Natural killer cell treated with Interleukin-12 subunit alpha and Interleukin-12 subunit beta and Interleukin-15 and Interleukin-18, amount 100 ng/mL, for 72 hours (primary cell): ENCODE measurements at regions not wholly inside any gene's neighbourhood (a gene's known extent, or its start where the extent isn't known, plus 50 kb on each side); places are given as distances from the start of the nearest gene placed in this dataset.

ENCODE experiments used
- ATAC-seq, 2 donors: fragments of 150-1000 bp; cut with Tn5 transposase in 1 of 2; sonication (Bioruptor Pico), chemical (Tn5 transposase) in 1 of 2; 2 replicates each; pipeline ENCODE4 v1.10.0; 2021
- DNase-seq: peaks from one replicate; pipeline ENCODE4 v3.0.0; 2022; ENCODE audit warnings: low spot score
- H3K27ac Mint-ChIP-seq, 2 donors: 1 replicate in 1 of 2; 2 replicates in 1 of 2; pipeline ENCODE4 v1.8.0; 2022; ENCODE audit warnings: mixed read lengths in 2 of 2, mild to moderate bottlenecking in 1 of 2, moderate library complexity in 1 of 2
- H3K27me3 Mint-ChIP-seq, 2 donors: 1 replicate in 1 of 2; 2 replicates in 1 of 2; pipeline ENCODE4 v1.8.0; 2022; ENCODE audit warnings: mixed read lengths in 2 of 2
- H3K36me3 Mint-ChIP-seq: one replicate; pipeline ENCODE4 v1.8.0; 2022; ENCODE audit warnings: mixed read lengths
- H3K4me1 Mint-ChIP-seq, 2 donors: 1 replicate in 1 of 2; 2 replicates in 1 of 2; pipeline ENCODE4 v1.8.0; 2022; ENCODE audit warnings: low read depth in 2 of 2, mixed read lengths in 2 of 2, mild to moderate bottlenecking in 1 of 2
- H3K4me3 Mint-ChIP-seq: one replicate; pipeline ENCODE4 v1.8.0; 2022; ENCODE audit warnings: mixed read lengths
- H3K9me3 Mint-ChIP-seq: 2 replicates; pipeline ENCODE4 v1.8.0; 2022; ENCODE audit warnings: mixed read lengths

DNA sequence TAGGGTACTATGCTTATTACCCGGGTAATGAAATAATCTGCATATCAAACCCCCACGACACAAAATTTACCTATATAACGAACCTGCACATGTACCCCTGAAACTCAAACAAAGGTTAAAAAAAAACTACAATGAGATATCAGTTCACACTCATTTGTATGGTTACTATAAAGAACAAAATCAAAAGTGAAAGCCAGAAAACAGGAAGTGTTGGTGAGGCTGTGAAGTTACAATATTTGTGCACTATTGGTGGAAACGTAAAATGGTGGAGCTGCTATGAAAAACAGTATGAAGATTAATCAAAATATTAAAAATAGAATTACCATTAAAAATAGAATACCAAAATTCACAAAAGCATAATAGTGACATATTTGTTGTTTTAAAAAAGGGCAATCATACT, 128.9 kb downstream of the ZIC1 start:
- ATAC-seq (no peak), DNase-seq (no peak)
- H3K27ac Mint-ChIP-seq: no peak overlapping the region
- no peaks in the 10 kb centered on the region for H3K27me3 Mint-ChIP-seq
- peaks cover 4% of the 10 kb centered on the region for H3K36me3 Mint-ChIP-seq
- no peak overlapping the region for H3K4me3 Mint-ChIP-seq
- no peaks in the 10 kb centered on the region for H3K4me1 Mint-ChIP-seq
- peaks cover 35% of the 10 kb centered on the region for H3K9me3 Mint-ChIP-seq

DNA sequence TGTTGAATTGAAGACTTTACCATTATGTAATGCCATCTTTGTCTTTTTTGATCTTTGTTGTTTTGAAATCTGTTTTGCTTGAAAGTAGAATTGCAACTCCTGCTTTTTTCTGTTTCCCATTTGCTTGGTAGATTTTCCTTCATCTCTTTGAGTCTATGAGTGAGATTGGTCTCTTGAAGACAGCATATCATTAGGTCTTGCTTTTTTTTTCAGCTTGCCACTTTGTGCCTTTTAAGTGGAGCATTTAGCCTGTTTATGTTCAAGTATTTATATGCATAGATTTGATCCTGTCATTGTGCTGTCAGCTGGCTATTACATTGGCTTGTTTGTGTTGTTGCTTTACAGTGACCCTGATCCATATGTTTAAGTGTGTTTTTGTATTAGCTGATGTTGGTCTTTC, 131.8 kb downstream of the ZIC1 start:
- Mint-ChIP-seq H3K36me3 (peaks cover 4% of the 10 kb centered on the region), H3K27me3 (no peaks in the 10 kb centered on the region), H3K4me1 (no peaks in the 10 kb centered on the region), H3K9me3 (peaks cover 25% of the 10 kb centered on the region), H3K27ac (no peak overlapping the region), H3K4me3 (no peak overlapping the region)
- no peak for DNase-seq
- ATAC-seq: no peak

DNA sequence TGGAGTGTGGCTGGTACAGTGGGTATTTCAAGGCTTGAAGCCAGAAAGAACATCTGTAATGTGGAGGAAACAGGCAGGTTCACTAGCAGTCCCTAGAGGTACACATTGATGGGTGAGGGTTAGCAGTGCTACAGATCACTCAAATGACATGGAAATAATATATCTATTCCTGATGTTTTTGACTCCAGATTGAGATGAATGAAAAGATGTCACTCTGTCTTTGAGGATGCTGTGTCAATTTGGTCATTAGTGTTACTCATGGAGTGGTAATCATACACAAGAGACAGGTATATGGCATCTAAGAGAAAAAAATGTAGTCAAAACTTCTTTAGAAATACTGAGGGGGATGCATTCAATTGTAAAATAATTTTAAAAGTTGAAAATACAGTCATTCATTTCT, 135.1 kb downstream of the ZIC1 start:
- Mint-ChIP-seq H3K9me3 (peaks cover 20% of the 10 kb centered on the region), H3K27me3 (no peaks in the 10 kb centered on the region), H3K4me3 (no peak overlapping the region), H3K4me1 (no peaks in the 10 kb centered on the region), H3K36me3 (peaks cover 4% of the 10 kb centered on the region), H3K27ac (no peak overlapping the region)
- DNase-seq (no peak), ATAC-seq (no peak)

DNA sequence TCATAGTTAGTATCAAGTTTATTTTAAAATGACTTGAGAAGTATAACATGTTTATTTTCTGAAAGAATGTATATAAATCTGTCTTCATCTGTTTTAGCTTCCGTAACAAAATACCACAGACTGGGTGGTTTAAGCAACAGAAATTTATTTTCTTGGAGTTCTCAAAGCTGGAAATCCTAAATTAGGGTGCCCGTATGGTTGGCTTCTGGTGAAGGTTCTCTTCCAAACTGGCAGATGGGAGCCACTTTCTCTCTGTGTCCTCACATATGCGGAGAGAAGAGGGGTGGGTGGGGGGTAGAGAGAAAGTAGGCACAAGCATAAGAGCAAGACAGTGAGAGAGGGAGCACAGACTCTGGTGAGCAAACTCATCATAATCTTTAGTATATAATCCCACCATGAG, 142.3 kb downstream of the ZIC1 start:
- H3K4me1 Mint-ChIP-seq: no peaks in the 10 kb centered on the region
- H3K9me3 Mint-ChIP-seq: peaks cover 14% of the 10 kb centered on the region
- H3K27me3 Mint-ChIP-seq: no peaks in the 10 kb centered on the region
- no peak overlapping the region for H3K27ac Mint-ChIP-seq
- H3K4me3 Mint-ChIP-seq: no peak overlapping the region
- no peaks in the 10 kb centered on the region for H3K36me3 Mint-ChIP-seq
- DNase-seq (no peak), ATAC-seq (no peak)

DNA sequence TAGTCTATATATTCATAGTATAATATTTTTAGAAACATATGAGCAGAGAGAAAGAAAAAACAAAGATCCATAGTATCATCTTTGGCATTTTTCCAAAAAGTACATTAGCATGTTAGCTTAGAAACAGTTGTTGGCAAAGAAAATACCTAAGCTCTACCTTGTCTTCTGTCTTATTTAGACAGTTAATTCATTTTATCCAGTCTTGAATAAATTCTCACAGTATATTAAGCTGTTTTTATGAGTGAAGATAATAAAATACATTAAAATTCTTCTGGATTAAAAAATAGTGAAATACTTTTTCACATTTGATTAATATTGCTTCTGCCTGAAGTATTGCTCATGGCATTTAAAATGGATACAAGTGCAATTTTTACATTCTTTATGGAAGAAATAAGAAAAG, 145.2 kb downstream of the ZIC1 start:
- Mint-ChIP-seq H3K9me3 (peaks cover 13% of the 10 kb centered on the region), H3K4me3 (no peak overlapping the region), H3K27ac (no peak overlapping the region), H3K36me3 (no peaks in the 10 kb centered on the region), H3K27me3 (no peaks in the 10 kb centered on the region), H3K4me1 (no peaks in the 10 kb centered on the region)
- DNase-seq: no peak
- no peak for ATAC-seq

DNA sequence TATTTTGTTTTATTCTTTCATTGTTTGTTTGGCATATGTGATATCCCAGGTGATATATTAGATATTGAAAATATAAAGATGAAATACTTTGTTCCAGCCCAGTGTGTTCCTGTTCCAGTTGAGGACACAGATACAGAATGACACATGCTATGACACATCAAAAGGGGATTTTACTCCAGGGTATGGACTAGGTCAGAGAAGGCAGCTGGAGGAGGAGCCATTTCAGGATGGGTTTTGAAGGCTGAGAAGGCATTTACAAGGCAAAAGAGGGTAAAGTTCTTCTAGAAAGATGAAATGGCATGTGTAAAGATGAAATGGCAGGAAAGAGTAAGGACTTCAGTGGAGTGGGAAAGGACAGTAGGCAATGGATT, 163.8 kb downstream of the ZIC1 start:
- DNase-seq (no peak), ATAC-seq (no peak)
- Mint-ChIP-seq H3K27me3 (no peaks in the 10 kb centered on the region), H3K4me3 (no peak overlapping the region), H3K9me3 (peaks cover 8% of the 10 kb centered on the region), H3K36me3 (no peaks in the 10 kb centered on the region), H3K27ac (no peak overlapping the region), H3K4me1 (no peaks in the 10 kb centered on the region)

DNA sequence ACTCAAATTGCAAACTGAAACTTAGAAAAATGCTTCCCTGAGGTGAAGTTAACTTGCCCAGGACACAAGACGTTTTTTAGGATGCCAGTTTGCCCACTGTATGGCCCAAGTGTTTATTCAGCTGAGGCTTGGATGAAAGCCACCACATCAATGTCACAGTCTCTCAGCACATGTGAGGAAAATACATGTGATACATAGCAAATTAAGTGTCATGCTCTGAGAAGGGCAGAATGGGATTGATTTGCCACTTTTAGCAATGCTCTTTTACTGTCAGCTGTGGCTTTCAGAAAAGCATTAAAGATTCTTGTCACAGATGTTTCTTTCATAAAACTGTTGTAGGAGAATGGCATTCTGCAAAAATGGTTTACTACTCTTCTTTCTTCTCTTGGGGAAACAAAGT, 165.5 kb downstream of the ZIC1 start:
- H3K36me3 Mint-ChIP-seq: no peaks in the 10 kb centered on the region
- no peaks in the 10 kb centered on the region for H3K4me1 Mint-ChIP-seq
- peaks cover 8% of the 10 kb centered on the region for H3K9me3 Mint-ChIP-seq
- DNase-seq: no peak
- no peak for ATAC-seq
- H3K4me3 Mint-ChIP-seq: no peak overlapping the region
- H3K27ac Mint-ChIP-seq: no peak overlapping the region
- H3K27me3 Mint-ChIP-seq: no peaks in the 10 kb centered on the region

DNA sequence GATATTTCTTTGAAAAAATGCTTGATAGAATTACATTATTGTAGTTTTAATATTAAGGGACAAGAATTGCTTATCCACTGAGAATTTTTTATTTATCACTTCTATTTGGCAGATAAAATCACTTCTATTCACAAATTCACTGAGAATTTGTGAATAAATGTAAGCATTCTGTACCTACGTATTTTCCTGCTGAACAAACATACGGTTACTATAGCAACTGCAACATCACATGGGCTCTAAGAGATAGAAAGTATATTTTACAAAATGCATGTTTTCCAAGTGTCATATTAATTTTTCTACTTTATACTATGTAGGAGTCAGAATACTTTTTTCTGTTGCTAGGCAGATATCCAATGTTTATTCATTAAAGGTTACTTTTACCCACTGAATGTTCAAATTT, 166.2 kb downstream of the ZIC1 start:
- H3K27me3 Mint-ChIP-seq: no peaks in the 10 kb centered on the region
- no peaks in the 10 kb centered on the region for H3K36me3 Mint-ChIP-seq
- no peak for DNase-seq
- H3K9me3 Mint-ChIP-seq: peaks cover 8% of the 10 kb centered on the region
- no peak overlapping the region for H3K4me3 Mint-ChIP-seq
- no peak for ATAC-seq
- no peaks in the 10 kb centered on the region for H3K4me1 Mint-ChIP-seq
- H3K27ac Mint-ChIP-seq: no peak overlapping the region

DNA sequence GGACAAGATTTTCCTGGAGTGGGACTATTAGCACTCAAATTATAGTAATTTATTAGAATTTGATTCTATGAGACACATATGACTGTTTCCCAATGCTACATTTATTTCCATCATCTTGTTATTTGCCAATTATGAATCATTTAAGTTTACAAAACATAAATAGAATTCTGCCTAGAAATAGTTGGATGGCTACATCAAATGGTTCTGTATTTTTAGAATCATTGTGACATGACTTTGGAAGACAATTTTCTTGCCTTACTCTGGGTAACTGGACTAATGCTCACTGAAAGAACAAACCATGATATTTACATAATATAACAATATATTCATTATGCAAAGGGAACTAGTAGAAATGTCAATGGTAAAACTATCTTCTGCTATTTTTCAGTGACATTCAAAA, 173.5 kb downstream of the ZIC1 start:
- H3K27me3 Mint-ChIP-seq: no peaks in the 10 kb centered on the region
- H3K36me3 Mint-ChIP-seq: no peaks in the 10 kb centered on the region
- H3K9me3 Mint-ChIP-seq: peaks cover 2% of the 10 kb centered on the region
- H3K4me1 Mint-ChIP-seq: no peaks in the 10 kb centered on the region
- DNase-seq: no peak
- no peak overlapping the region for H3K27ac Mint-ChIP-seq
- ATAC-seq: no peak
- H3K4me3 Mint-ChIP-seq: no peak overlapping the region

DNA sequence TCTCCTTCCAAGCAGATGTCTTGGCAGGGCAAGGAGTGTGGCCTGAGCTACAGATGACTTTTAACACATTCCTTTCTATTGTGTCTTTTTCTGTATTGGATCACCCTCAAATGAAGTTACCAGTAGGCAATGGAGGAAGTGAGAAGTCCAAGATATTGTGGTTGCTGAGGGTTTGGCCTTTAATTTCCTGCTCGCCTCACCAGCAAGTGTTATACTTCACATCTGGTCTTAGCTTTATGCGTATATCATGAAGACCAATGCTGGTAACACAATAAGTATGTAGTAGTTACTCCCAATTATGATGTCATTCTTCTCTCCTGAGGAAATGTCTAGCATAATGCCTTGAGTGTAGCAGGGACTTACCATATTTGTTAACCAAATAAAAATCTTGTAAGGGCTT, 179.9 kb downstream of the ZIC1 start:
- H3K9me3 Mint-ChIP-seq: peaks cover 12% of the 10 kb centered on the region
- H3K4me1 Mint-ChIP-seq: no peaks in the 10 kb centered on the region
- ATAC-seq (no peak), DNase-seq (no peak)
- H3K27me3 Mint-ChIP-seq: no peaks in the 10 kb centered on the region
- H3K27ac Mint-ChIP-seq: no peak overlapping the region
- H3K36me3 Mint-ChIP-seq: no peaks in the 10 kb centered on the region
- no peak overlapping the region for H3K4me3 Mint-ChIP-seq

DNA sequence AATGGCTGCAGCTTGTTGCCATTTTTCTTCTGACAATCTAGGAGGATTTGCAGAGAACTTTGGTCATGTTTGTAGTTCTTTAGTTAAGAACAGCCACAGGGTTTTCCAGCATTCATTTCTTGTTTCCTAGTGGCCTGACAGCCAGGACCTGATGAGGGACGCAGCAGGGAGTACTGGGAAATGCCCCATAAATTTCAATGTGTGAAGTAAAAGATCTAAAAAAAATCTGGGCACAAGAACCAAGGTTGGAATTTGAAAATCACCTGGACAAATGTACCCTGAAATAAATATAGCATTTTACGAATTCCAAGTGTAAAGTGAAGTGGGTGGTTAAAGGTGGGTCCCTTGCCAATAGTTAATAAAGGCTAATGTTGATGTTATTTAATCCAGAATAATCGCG, 195.0 kb downstream of the ZIC1 start:
- DNase-seq: no peak
- H3K36me3 Mint-ChIP-seq: no peaks in the 10 kb centered on the region
- no peaks in the 10 kb centered on the region for H3K27me3 Mint-ChIP-seq
- H3K27ac Mint-ChIP-seq: no peak overlapping the region
- no peaks in the 10 kb centered on the region for H3K4me1 Mint-ChIP-seq
- peaks cover 10% of the 10 kb centered on the region for H3K9me3 Mint-ChIP-seq
- no peak overlapping the region for H3K4me3 Mint-ChIP-seq
- ATAC-seq: no peak

DNA sequence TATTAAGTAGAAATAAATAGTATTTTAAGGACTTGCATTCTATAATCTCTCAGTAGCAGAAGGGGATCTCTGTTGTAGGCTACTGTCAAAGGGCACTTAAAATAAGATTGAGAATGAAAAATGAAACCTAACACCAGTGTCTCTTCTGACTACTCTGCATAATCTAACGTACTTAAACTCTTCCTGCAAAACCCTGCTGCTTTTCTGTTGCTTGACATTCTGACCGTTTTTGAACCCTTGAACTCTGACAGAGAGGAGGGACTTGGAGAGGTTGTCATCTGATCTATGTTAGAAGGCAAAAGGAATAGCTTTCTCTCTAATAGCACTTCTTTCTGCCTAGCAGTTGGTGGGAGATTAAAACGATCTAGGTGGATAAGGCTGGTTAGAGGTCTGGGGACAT, 204.6 kb downstream of the ZIC1 start:
- no peak overlapping the region for H3K27ac Mint-ChIP-seq
- no peak overlapping the region for H3K4me3 Mint-ChIP-seq
- no peaks in the 10 kb centered on the region for H3K27me3 Mint-ChIP-seq
- no peaks in the 10 kb centered on the region for H3K4me1 Mint-ChIP-seq
- H3K36me3 Mint-ChIP-seq: no peaks in the 10 kb centered on the region
- DNase-seq: no peak
- no peak for ATAC-seq
- H3K9me3 Mint-ChIP-seq: peaks cover 5% of the 10 kb centered on the region

DNA sequence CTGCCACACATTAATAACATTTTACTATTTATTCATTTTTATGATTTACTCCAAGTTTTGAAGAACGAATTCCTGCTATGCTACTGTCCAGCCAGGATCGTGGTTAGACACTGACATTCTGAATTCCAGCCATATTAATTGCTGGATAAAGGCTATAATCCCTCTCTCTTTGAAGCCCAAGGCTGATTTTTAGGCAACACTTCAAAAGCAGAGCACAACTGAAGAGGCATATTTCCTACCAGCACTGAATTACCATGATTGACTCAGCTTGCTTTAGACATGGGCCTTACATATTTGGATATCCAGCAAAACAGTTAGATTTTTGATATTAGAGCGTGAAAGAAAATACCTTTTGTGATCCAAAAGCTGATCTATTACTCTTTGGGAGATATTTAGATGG, 205.0 kb downstream of the ZIC1 start:
- H3K9me3 Mint-ChIP-seq: peaks cover 5% of the 10 kb centered on the region
- H3K27ac Mint-ChIP-seq: no peak overlapping the region
- H3K36me3 Mint-ChIP-seq: no peaks in the 10 kb centered on the region
- H3K4me3 Mint-ChIP-seq: no peak overlapping the region
- DNase-seq (no peak), ATAC-seq (no peak)
- H3K4me1 Mint-ChIP-seq: no peaks in the 10 kb centered on the region
- H3K27me3 Mint-ChIP-seq: no peaks in the 10 kb centered on the region

DNA sequence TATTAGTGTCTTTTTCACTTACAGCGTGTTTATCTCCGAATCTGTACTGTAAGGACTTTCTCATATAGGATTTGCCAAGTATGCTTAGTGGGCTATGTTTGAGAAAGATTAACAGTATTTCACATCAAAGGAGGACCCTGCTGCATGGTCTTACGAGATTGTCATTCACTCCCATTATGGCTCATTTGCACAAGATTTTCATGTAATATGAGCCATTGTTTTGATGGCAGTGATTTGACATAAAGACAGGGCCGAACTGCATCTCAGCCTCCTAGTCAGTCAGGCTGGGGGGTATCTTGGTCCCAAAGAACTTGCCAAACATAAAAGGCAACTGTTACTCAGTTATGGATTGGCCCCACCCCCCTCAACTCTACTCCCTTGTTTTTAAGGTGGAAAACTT, 205.9 kb downstream of the ZIC1 start:
- Mint-ChIP-seq H3K4me3 (no peak overlapping the region), H3K9me3 (peaks cover 5% of the 10 kb centered on the region), H3K27ac (no peak overlapping the region), H3K36me3 (no peaks in the 10 kb centered on the region), H3K27me3 (no peaks in the 10 kb centered on the region), H3K4me1 (no peaks in the 10 kb centered on the region)
- no peak for DNase-seq
- ATAC-seq: no peak

DNA sequence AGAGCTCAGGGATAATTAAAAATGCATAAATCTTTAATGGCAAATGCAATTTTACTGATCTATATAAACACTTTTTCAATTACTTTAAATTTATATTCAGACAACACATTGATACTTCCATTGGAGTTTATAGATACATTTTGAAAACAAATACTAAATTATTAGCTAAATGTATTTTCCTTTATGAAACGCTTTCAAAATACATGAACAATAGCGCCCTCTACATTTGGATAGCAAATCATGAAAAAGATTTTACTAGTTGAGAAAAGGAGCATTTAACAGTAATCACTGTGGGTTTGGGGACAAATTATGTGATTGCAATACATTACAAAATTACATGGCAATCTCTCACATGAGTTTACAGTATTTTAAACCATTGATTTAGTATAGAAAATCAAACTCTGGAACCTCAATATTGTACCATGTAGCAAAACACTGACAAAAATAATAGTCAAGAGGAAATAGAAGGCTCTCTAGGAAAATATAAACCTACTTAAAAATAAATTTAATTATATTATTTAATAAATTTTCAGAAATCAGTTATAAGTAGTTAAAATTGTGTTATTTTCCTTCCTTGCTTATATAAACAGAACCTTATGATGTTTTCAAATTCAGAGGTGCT, 207.9 kb downstream of the ZIC1 start:
- Mint-ChIP-seq H3K36me3 (no peaks in the 10 kb centered on the region), H3K4me1 (no peaks in the 10 kb centered on the region), H3K4me3 (no peak overlapping the region), H3K27ac (no peak overlapping the region), H3K9me3 (no peaks in the 10 kb centered on the region), H3K27me3 (no peaks in the 10 kb centered on the region)
- ATAC-seq (no peak), DNase-seq (no peak)
